Mucosa of gallbladder (tissue), 1 donor: ENCODE measurements at regions not wholly inside any gene's neighbourhood (a gene's known extent, or its start where the extent isn't known, plus 50 kb on each side); places are given as distances from the start of the nearest gene placed in this dataset.

Experiments
- DNase-seq: peaks from one replicate; pipeline ENCODE4 v3.0.0-alpha.2; 2020; ENCODE audit warnings: low spot score
- donor health status: DM: no; HTN: no; CAD: no.

GRCh38 chr1:38418195-38419030 is 371.8 kb upstream of the POU3F1 start:
- no peak for DNase-seq

GRCh38 chr1:38403667-38404066 is 357.1 kb upstream of the POU3F1 start:
- no peak for DNase-seq

GRCh38 chr1:38402230-38402815 is 355.7 kb upstream of the POU3F1 start:
- no peak for DNase-seq

- no peak for DNase-seq
These were observed 350.0 kb upstream of the POU3F1 start for GRCh38 chr1:38396606-38397005.

- DNase-seq: no peak
These were observed 347.7 kb upstream of the POU3F1 start for GRCh38 chr1:38394303-38394702.

- DNase-seq: no peak
These were observed 346.3 kb upstream of the POU3F1 start for GRCh38 chr1:38392861-38393260.

- no peak for DNase-seq
These were observed 334.7 kb upstream of the POU3F1 start for GRCh38 chr1:38381256-38381655.

- no peak for DNase-seq
These were observed 330.0 kb upstream of the POU3F1 start for GRCh38 chr1:38376577-38376976.

GRCh38 chr1:38375035-38375434 is 328.4 kb upstream of the POU3F1 start:
- no peak for DNase-seq

GRCh38 chr1:38371505-38371844 is 324.9 kb upstream of the POU3F1 start:
- DNase-seq: no peak

- DNase-seq: no peak
These were observed 324.3 kb upstream of the POU3F1 start for GRCh38 chr1:38370716-38371504.

GRCh38 chr1:38365242-38365641 is 318.6 kb upstream of the POU3F1 start:
- DNase-seq: no peak

- DNase-seq: no peak
These were observed 315.0 kb upstream of the POU3F1 start for GRCh38 chr1:38361566-38361965.

- DNase-seq: no peak
These were observed 314.2 kb upstream of the POU3F1 start for GRCh38 chr1:38360807-38361206.

GRCh38 chr1:38353956-38354355 is 307.4 kb upstream of the POU3F1 start:
- no peak for DNase-seq

GRCh38 chr1:38352869-38353268 is 306.3 kb upstream of the POU3F1 start:
- no peak for DNase-seq

- no peak for DNase-seq
These were observed 301.0 kb upstream of the POU3F1 start for GRCh38 chr1:38347446-38348175.

- no peak for DNase-seq
These were observed 298.1 kb upstream of the POU3F1 start for GRCh38 chr1:38344716-38345115.

- DNase-seq: no peak
These were observed 295.1 kb upstream of the POU3F1 start for GRCh38 chr1:38341694-38342093.

- DNase-seq: no peak
These were observed 293.8 kb upstream of the POU3F1 start for GRCh38 chr1:38340409-38340808.

- DNase-seq: no peak
These were observed 291.1 kb upstream of the POU3F1 start for GRCh38 chr1:38337711-38338110.

GRCh38 chr1:38336961-38337360 is 290.4 kb upstream of the POU3F1 start:
- no peak for DNase-seq
